Islet of Langerhans (tissue), 1 donor: ENCODE measurements at regions not wholly inside any gene's neighbourhood (a gene's known extent, or its start where the extent isn't known, plus 50 kb on each side); places are given as distances from the start of the nearest gene placed in this dataset.
"Not testable (repeated sequence)": the region's sequence is repeated elsewhere in the genome, so short reads cannot be mapped to it uniquely, and the experiment has no call there.

ENCODE experiments used
- FAIRE-seq: peaks from one replicate; lab custom pipeline; 2011; peaks lifted over from hg19 to GRCh38; lab: Jason Lieb, UNC

GRCh38 chr18:66440433-66440832 lies 163.5 kb downstream of the CDH19 start:
- no peak for FAIRE-seq

- no peak for FAIRE-seq
Observed at GRCh38 chr18:66439670-66440069, 164.2 kb downstream of the CDH19 start.

- no peak for FAIRE-seq
Observed at GRCh38 chr18:66438711-66439536, 165.0 kb downstream of the CDH19 start.

GRCh38 chr18:66432636-66433035 lies 171.3 kb downstream of the CDH19 start:
- no peak for FAIRE-seq

- FAIRE-seq = no peak
Observed at GRCh38 chr18:66428795-66429194, 175.1 kb downstream of the CDH19 start.

GRCh38 chr18:66419400-66419799 lies 184.5 kb downstream of the CDH19 start:
- FAIRE-seq = no peak

GRCh38 chr18:66410692-66411091 lies 193.2 kb downstream of the CDH19 start:
- FAIRE-seq = no peak

- no peak for FAIRE-seq
Observed at GRCh38 chr18:66395671-66396218, 208.1 kb downstream of the CDH19 start.

GRCh38 chr18:66393463-66393862 lies 210.4 kb downstream of the CDH19 start:
- no peak for FAIRE-seq

GRCh38 chr18:66377291-66377690 lies 226.6 kb downstream of the CDH19 start:
- no peak for FAIRE-seq

- not testable (repeated sequence) for FAIRE-seq
Observed at GRCh38 chr18:66375391-66375790, 228.5 kb downstream of the CDH19 start.

GRCh38 chr18:66346833-66347588 lies 256.9 kb downstream of the CDH19 start:
- FAIRE-seq = no peak

- FAIRE-seq = no peak
Observed at GRCh38 chr18:66344227-66344626, 259.7 kb downstream of the CDH19 start.

- FAIRE-seq = no peak
Observed at GRCh38 chr18:66342577-66342976, 261.3 kb downstream of the CDH19 start.

- no peak for FAIRE-seq
Observed at GRCh38 chr18:66334534-66334933, 269.4 kb downstream of the CDH19 start.

GRCh38 chr18:66329716-66330115 lies 274.2 kb downstream of the CDH19 start:
- FAIRE-seq = no peak

GRCh38 chr18:66328296-66328878 lies 275.5 kb downstream of the CDH19 start:
- FAIRE-seq = no peak

GRCh38 chr18:66325251-66325650 lies 278.6 kb downstream of the CDH19 start:
- no peak for FAIRE-seq

- no peak for FAIRE-seq
Observed at GRCh38 chr18:66324616-66325015, 279.3 kb downstream of the CDH19 start.

- no peak for FAIRE-seq
Observed at GRCh38 chr18:66317243-66318090, 286.4 kb downstream of the CDH19 start.

GRCh38 chr18:66316701-66317100 lies 287.2 kb downstream of the CDH19 start:
- FAIRE-seq = no peak

- no peak for FAIRE-seq
Observed at GRCh38 chr18:66300141-66300540, 303.7 kb downstream of the CDH19 start.
